HG03571 (cell line): ENCODE measurements at regions not wholly inside any gene's neighbourhood (a gene's known extent, or its start where the extent isn't known, plus 50 kb on each side); places are given as distances from the start of the nearest gene placed in this dataset.
"Not testable (repeated sequence)": the region's sequence is repeated elsewhere in the genome, so short reads cannot be mapped to it uniquely, and the experiment has no call there.

Source experiments
- ATAC-seq: cut with Tn5 transposase; IDR thresholded peaks from one replicate; pipeline ENCODE4 v1.9.1; 2021; ENCODE audit not compliant: unreplicated experiment

GRCh38 chr6:11410539-11411307 lies 126.8 kb upstream of the TMEM170B start:
- no peak for ATAC-seq

DNA sequence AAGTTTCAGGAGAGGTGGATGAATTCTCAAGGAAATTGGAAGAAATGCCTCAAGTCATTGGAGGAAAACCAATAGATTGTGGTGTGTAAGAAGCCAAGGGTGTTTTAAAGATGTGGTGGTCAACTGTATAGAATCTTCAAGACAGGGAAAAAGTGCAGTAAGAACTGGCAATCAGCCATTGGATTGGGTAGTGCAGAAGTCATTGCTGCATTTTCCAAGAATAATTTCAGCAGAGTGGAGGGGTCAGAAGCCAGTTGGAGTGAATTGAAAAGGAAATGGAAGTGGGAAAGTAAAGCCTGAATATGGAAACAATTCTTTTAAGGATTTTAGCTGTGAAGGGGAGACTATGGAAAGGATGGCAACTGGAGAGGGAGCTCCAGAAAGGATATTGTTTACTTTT lies 128.2 kb upstream of the TMEM170B start:
- no peak for ATAC-seq

DNA sequence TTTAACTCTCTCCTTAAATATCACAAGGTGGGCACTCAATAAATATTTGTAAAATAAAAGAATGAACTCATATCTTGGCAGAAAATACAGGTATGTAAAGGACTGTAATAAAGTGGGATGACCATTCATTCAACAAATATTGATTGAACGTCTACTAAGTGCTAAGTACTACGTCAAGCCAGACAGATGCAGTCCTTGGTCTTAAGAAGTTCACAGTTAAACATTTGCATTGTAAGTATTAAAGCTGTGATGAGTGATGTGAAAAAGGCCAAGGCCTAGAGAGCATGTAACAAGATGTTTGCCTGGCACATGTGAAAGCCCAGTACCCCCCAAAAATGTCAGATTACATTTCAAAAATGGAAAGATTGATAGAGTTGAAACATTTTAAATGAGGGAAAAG lies 130.1 kb upstream of the TMEM170B start:
- no peak for ATAC-seq

- ATAC-seq: no peak
Observed at GRCh38 chr6:11404838-11405237, 132.7 kb upstream of the TMEM170B start.

DNA sequence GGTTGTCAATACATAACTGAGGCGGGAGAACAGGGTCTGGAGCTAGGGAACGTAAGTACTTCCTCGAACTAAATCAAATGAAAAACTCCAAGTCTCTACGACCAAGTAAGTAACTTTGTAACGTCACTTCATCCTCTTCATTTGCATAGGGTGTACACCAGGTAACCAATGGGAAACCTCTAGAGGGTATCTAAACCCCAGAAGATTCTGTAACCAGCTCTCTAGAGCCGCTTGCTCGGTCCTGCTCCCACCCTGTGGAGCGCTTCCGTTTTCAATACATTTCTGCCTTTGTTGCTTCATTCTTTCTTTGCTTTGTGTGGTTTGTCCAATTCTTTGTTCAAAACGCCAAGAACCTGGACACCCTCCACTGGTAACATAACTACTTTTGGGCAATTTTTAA lies 133.5 kb upstream of the TMEM170B start:
- ATAC-seq: no peak

DNA sequence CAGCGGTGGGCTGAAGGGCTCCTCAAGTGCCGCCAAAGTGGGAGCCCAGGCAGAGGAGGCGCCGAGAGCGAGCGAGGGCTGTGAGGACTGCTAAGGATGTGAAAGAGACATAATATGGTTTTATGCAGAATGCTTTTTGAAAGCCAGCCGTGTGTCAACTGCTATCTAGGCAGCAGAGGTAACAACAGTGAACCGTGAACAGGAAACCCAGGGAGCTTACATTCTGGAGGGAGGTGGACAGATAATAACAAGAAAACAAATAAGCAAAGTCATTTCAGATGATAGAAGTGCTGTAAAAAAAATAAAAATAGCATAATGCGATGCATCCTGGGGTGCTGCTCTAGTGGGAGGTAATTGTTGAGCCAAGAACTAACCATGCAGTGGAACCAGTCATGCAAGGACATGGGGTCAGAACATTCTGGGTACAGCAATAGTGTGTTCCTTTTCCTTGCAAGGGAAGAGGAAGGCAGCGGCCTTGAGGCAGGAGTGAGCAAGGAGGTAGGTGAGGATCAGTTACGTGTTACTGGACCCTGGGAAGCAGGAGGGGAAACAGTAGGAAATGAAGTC lies 134.4 kb upstream of the TMEM170B start:
- no peak for ATAC-seq

- not testable (repeated sequence) for ATAC-seq
Observed at GRCh38 chr6:11402581-11402980, 135.0 kb upstream of the TMEM170B start.

DNA sequence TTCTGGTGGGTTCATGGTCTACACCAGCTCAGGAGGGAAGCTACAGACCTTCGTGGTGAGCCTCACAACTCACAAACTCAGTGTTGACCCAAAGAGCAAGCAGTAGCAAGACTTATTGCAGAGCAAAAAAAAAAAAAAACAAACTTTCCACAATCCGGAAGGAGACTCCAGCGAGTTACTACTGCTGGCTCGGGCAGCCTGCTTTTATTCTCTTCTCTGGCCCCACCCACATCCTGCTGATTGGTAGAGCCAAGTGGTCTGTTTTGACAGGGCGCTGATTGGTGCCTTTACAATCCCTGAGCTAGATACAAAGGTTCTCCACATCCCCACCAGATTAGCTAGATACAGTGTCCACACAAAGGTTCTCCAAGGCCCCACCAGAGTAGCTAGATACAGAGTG lies 135.6 kb upstream of the TMEM170B start:
- ATAC-seq: not testable (repeated sequence)

GRCh38 chr6:11398451-11399326 lies 138.9 kb upstream of the TMEM170B start:
- no peak for ATAC-seq

- ATAC-seq: no peak
Observed at GRCh38 chr6:11397622-11398450, 139.7 kb upstream of the TMEM170B start.

- no peak for ATAC-seq
Observed at GRCh38 chr6:11396860-11397259, 140.7 kb upstream of the TMEM170B start.

DNA sequence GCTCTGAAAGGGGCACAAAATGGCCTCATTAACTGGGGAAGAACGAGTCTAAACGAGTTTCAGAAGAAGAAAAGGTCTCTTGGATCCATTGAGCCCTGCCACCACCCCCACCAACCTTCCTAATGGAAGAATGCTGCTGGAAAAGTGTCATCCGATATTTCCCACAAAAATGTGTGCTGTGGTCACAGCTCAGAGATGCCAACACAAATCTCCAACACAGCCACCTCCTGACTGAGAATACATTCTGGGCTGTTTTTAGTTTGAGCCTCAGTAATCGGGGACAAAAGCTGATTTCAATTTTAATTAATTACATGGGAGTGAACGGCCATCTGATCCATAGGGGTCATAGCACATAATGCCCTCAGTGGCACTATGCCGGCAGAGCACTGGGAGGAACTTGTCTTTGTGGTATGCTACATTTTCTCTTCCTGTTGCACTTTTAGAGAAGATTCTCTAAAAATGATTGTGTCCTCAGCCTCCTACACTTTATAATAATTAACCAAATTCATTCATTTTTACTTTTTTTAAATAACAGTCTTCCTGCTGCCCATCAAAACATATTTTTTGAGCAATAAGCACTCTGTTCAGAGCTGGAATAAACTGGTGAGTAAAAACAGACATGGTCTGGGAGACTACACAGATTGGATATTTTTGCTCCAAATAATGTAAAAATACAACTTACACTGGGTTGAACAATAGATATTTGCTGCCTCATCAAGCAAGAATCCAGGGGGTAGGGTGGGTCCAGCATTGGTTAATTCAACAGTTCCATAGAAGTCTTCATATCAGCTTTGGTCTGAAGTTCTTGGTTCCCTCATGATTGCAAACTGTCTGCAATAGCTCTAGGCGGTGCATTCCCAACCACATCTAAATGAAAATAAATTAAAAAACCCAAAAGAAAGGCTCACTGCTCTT lies 143.6 kb upstream of the TMEM170B start:
- ATAC-seq: no peak

DNA sequence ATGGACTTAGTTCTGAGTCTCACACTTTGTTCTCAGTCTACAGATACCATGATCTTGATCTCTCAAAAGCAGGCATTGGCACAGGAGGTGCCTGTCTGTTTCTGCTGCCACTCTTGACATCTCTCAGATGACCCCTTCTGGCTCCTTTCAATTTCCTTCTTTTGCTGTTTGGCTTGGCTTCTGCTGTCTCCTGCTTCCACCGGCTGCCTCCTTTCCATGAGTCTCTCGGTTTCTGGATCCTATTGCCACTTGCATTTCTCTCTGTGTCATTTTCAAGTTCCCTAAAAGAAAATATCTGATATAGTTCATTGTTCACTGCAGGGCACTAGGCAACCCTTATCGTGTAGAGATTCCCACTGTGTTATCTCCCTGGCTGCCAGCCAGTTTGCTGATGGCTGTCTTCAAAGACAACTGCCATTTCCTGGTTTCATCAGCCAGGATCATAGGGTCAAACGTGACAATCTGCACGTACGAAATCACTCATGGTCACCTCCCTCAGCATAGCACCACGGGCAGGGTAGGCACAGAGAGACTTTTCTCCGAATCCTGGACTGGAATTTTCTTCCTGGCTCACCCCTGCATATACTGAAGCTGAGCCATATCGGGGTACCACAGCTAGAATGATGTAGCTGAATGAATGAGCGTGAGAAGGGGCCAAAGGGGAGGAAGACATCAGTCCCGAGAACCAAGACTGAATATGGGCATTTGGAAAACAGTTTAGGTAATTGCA lies 144.6 kb upstream of the TMEM170B start:
- ATAC-seq: no peak

DNA sequence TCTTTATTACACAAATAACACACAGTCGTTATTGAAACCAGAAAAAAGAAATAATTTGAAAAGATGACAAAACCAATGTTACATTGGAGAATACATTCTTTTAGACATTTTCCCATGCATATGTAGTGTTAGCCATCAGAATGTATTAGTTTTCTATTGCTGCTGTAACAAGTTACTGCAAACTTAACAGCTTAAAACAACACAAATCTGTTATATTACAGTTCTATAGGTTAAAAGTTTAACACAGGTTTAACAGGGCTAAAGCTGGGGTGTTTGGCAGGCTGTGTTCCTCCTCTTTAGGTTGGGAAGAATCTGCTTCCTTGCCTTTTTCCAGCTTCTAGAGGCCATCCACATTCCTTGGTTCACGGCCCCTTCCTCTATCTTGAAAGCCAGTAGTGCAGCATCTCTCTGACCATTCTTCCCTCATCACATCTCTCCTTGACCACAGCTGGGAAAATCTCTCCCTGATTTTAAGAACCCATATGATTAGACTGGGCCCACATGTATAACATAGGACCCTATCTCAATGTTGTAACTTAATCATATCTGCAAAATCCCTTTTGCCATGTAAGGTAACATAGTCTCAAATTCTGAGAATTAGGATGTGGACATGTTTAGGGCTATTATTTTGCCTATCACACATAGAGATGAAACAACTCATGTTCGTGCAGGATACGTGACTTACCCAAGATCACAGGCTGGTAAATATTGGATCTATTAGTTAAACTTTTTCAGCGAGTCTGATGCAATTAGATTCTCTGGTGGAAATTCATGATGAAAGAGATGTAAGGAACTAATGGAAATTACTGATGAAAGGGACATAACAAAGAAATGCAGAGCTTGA lies 145.4 kb upstream of the TMEM170B start:
- no peak for ATAC-seq

GRCh38 chr6:11389977-11390376 lies 147.6 kb upstream of the TMEM170B start:
- ATAC-seq: no peak

DNA sequence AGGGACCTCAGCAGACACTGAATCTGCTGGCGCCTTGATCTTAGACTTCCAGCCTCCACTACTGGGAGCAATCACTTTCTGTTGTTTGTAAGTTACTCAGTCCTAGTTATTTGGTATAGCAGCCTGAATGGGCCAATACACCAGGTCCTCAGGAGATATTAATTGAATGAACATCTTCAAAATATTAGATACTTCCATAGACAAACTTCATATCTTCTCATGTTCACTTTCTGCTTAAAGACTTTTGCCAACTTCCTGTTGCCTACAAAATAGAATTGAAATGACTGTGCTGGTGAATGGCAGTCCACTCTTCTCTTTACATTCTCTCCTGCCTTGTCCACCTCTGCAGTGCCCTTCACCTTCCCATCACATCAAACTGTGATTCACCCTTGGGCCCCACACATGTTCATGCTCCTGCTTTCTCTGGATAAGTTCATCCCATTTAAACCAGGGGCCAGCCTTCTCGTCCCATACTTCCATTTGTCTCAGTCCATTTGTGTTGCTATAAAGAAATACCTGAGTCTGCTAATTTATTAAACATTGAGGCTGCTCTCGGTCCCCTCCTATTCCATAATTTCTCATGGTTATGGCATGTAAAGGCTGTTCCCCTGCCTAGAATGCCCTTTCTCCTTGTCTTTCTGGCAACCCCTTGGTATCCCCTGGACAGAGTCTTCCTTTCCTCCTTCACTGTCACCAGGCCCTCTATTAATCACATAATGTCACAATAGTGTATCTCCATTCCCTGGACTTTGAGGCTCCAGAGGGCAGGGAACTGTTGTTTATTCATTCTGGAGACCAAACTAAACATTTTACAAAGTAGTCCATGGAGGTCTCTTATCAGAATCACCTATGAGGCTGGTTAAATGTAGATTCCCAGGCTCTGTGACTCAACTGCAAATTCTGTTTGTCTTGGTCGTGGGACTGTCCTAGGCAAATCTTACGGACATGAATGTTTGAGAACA lies 148.3 kb upstream of the TMEM170B start:
- no peak for ATAC-seq

GRCh38 chr6:11387707-11388430 lies 149.7 kb upstream of the TMEM170B start:
- no peak for ATAC-seq
